Trophoblast cell (in vitro differentiated cells and primary cell): ENCODE measurements at regions not wholly inside any gene's neighbourhood (a gene's known extent, or its start where the extent isn't known, plus 50 kb on each side); places are given as distances from the start of the nearest gene placed in this dataset.
A peak's percentile ranks its signal among the peaks of the same experiment; 100 is the strongest.

Source experiments
- DNase-seq, 2 donors: peaks; one replicate each; pipeline ENCODE4 v3.0.0-alpha.2; 2016
- H2AFZ ChIP-seq: 2 replicates; pipeline ENCODE4 v1.6.1; 2013; ENCODE audit warnings: low read length, moderate library complexity, mild to moderate bottlenecking; ENCODE audit not compliant: insufficient read depth, poor library complexity
- H2AK5ac ChIP-seq: 2 replicates; pipeline ENCODE4 v1.6.1; 2013; ENCODE audit warnings: mild to moderate bottlenecking, low read length
- H2BK120ac ChIP-seq: 2 replicates; pipeline ENCODE4 v1.6.1; 2013; ENCODE audit warnings: low read length, mild to moderate bottlenecking, moderate library complexity; ENCODE audit not compliant: insufficient read depth, poor library complexity
- H2BK12ac ChIP-seq: 2 replicates; pipeline ENCODE4 v1.6.1; 2013; ENCODE audit warnings: mild to moderate bottlenecking, low read length, moderate library complexity
- H2BK5ac ChIP-seq: 2 replicates; pipeline ENCODE4 v1.6.1; 2013; ENCODE audit warnings: low read length, low read depth, moderate library complexity, mild to moderate bottlenecking; ENCODE audit not compliant: poor library complexity
- H3K14ac ChIP-seq: 2 replicates; pipeline ENCODE4 v1.6.1; 2013; ENCODE audit warnings: mild to moderate bottlenecking, low read length
- H3K18ac ChIP-seq: 2 replicates; pipeline ENCODE4 v1.6.1; 2013; ENCODE audit warnings: mild to moderate bottlenecking, low read length
- H3K23ac ChIP-seq: 2 replicates; pipeline ENCODE4 v1.6.1; 2013; ENCODE audit warnings: low read length
- H3K27ac ChIP-seq: 2 replicates; pipeline ENCODE4 v1.5.1; 2013; ENCODE audit warnings: low read depth, mild to moderate bottlenecking, inconsistent platforms, low read length, moderate library complexity
- H3K27me3 ChIP-seq: 2 replicates; pipeline ENCODE4 v1.6.1; 2013; ENCODE audit warnings: inconsistent platforms, mild to moderate bottlenecking, low read length, moderate library complexity; ENCODE audit not compliant: insufficient read depth
- H3K36me3 ChIP-seq, 2 experiments: 1 replicate in 1 of 2; 2 replicates in 1 of 2; pipeline ENCODE4 v1.6.1; 2013; ENCODE audit warnings: low read length in 2 of 2, mild to moderate bottlenecking in 2 of 2, moderate library complexity in 1 of 2; ENCODE audit not compliant: insufficient read depth in 2 of 2, control insufficient read depth in 1 of 2
- H3K4ac ChIP-seq: 2 replicates; pipeline ENCODE4 v1.6.1; 2013; ENCODE audit warnings: low read depth, mild to moderate bottlenecking, low read length, moderate library complexity
- H3K4me1 ChIP-seq, 2 experiments: 1 replicate in 1 of 2; 2 replicates in 1 of 2; pipeline ENCODE4 v1.6.1; 2013; ENCODE audit warnings: low read length in 2 of 2, mild to moderate bottlenecking in 2 of 2, moderate library complexity in 1 of 2; ENCODE audit not compliant: insufficient read depth in 2 of 2, control insufficient read depth in 1 of 2
- H3K4me2 ChIP-seq: 2 replicates; pipeline ENCODE4 v1.6.1; 2013; ENCODE audit warnings: inconsistent platforms, mild to moderate bottlenecking, low read length, moderate library complexity
- H3K4me3 ChIP-seq: 2 replicates; pipeline ENCODE4 v1.5.1; 2013; ENCODE audit warnings: mild to moderate bottlenecking, low read depth, low read length, inconsistent platforms
- H3K79me1 ChIP-seq: one replicate; pipeline ENCODE4 v1.6.1; 2013; ENCODE audit warnings: low read length
- H3K79me2 ChIP-seq: 2 replicates; pipeline ENCODE4 v1.6.1; 2013; ENCODE audit warnings: low read length, mild to moderate bottlenecking; ENCODE audit not compliant: control insufficient read depth, insufficient read depth, poor library complexity
- H3K9ac ChIP-seq: 2 replicates; pipeline ENCODE4 v1.6.1; 2013; ENCODE audit warnings: mild to moderate bottlenecking, low read length
- H3K9me3 ChIP-seq: 2 replicates; pipeline ENCODE4 v1.6.1; 2013; ENCODE audit warnings: low read depth, mild to moderate bottlenecking, control low read depth, inconsistent platforms, low read length; ENCODE audit not compliant: insufficient read depth
- H4K12ac ChIP-seq: 2 replicates; pipeline ENCODE4 v1.6.1; 2013; ENCODE audit warnings: low read depth, mild to moderate bottlenecking, low read length, moderate library complexity
- H4K8ac ChIP-seq: 2 replicates; pipeline ENCODE4 v1.6.1; 2013; ENCODE audit warnings: low read depth, mild to moderate bottlenecking, low read length, moderate library complexity
- H4K91ac ChIP-seq: one replicate; pipeline ENCODE4 v1.6.1; 2013; ENCODE audit warnings: low read depth, mild to moderate bottlenecking, low read length, moderate library complexity
- WGBS: extraction: QIAGEN DNeasy Blood & Tissue Kit; methylation state at CpG from one replicate; pipeline ENCODE4 v1.1.7; 2013; ENCODE audit warnings: missing lambda C conversion rate; ENCODE audit not compliant: insufficient read length, insufficient coverage; ENCODE audit errors: extremely low coverage; 5-methylcytosine and 5-hydroxymethylcytosine counted together

GRCh38 chr2:208890486-208890885 lies 483.9 kb downstream of the PTH2R start:
- H3K9ac ChIP-seq, result no peak overlapping the region
- H4K8ac ChIP-seq, result no peak overlapping the region
- H2BK5ac ChIP-seq, result no peak overlapping the region
- no peak for DNase-seq
- H3K27ac ChIP-seq, result no peak overlapping the region
- no peak overlapping the region for H3K14ac ChIP-seq
- no peaks in the 10 kb centered on the region for H3K4me1 ChIP-seq
- no peaks in the 10 kb centered on the region for H3K79me2 ChIP-seq
- no peak overlapping the region for H3K4me2 ChIP-seq
- H2BK120ac ChIP-seq, result no peak overlapping the region
- H2AFZ ChIP-seq, result no peak overlapping the region
- H3K4ac ChIP-seq, result no peak overlapping the region
- no peak overlapping the region for H3K18ac ChIP-seq
- H2BK12ac ChIP-seq, result no peak overlapping the region
- WGBS, result 100% methylated on average over 1 of the region's 2 CpGs
- no peak overlapping the region for H3K23ac ChIP-seq
- H3K36me3 ChIP-seq, result no peaks in the 10 kb centered on the region
- H3K27me3 ChIP-seq, result no peaks in the 10 kb centered on the region
- H3K9me3 ChIP-seq, result no peaks in the 10 kb centered on the region
- H3K4me3 ChIP-seq, result no peak overlapping the region
- no peak overlapping the region for H2AK5ac ChIP-seq
- H3K79me1 ChIP-seq, result no peaks in the 10 kb centered on the region
- no peak overlapping the region for H4K91ac ChIP-seq
- no peak overlapping the region for H4K12ac ChIP-seq

- H3K23ac ChIP-seq, result no peak overlapping the region
- H3K36me3 ChIP-seq, result no peaks in the 10 kb centered on the region
These were observed 485.6 kb downstream of the PTH2R start for GRCh38 chr2:208892203-208892602.

DNA sequence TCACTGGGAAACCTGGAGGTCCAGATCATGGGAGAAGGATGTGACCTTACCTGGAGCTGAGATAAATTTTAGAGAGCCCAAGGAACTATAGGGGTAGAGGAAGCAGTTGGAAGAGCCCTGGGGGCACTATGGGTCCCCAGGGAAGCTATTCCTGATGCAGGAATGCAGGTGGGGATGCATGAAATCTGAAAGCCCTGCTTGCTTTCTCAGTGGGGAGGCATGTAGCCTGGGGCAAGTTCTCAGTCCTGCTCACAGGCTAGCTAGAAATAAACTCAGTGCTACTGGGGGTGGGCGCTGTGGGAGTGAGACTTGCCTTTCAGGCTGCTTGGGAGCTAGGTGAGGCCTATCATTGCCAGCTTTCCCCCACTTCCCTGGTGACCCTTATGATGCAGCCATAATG lies 499.7 kb downstream of the PTH2R start:
- Histone ChIP-seq H3K4ac (no peak overlapping the region), H3K79me2 (no peaks in the 10 kb centered on the region), H3K18ac (no peak overlapping the region), H3K4me2 (no peak overlapping the region), H3K9me3 (no peaks in the 10 kb centered on the region), H3K27me3 (no peaks in the 10 kb centered on the region), H3K23ac (no peak overlapping the region), H3K9ac (no peak overlapping the region), H4K91ac (no peak overlapping the region), H4K12ac (peak overlapping the region; percentile 48), H4K8ac (no peak overlapping the region), H2AFZ (no peak overlapping the region), H3K4me1 (peaks cover 4% of the 10 kb centered on the region in 2 experiments), H2BK5ac (no peak overlapping the region), H2BK12ac (no peak overlapping the region), H2BK120ac (peak overlapping the region; percentile 37), H3K36me3 (no peaks in the 10 kb centered on the region), H3K4me3 (no peak overlapping the region), H3K79me1 (no peaks in the 10 kb centered on the region), H3K14ac (no peak overlapping the region), H2AK5ac (no peak overlapping the region), H3K27ac (no peak overlapping the region)
- DNase-seq, result peak; percentile 91 to 95
- WGBS, result no CpG with 5 or more reads among the region's 1 CpG

More at GRCh38 chr2:208892203-208892602, 485.6 kb downstream of the PTH2R start:
- Histone ChIP-seq H3K9ac (no peak overlapping the region), H3K27ac (no peak overlapping the region), H3K79me1 (no peaks in the 10 kb centered on the region), H4K12ac (no peak overlapping the region), H3K4me2 (no peak overlapping the region), H3K9me3 (no peaks in the 10 kb centered on the region), H3K4me1 (no peaks in the 10 kb centered on the region), H4K8ac (no peak overlapping the region), H3K18ac (no peak overlapping the region), H2AK5ac (no peak overlapping the region), H4K91ac (no peak overlapping the region), H3K79me2 (no peaks in the 10 kb centered on the region), H2BK5ac (no peak overlapping the region), H2AFZ (no peak overlapping the region), H3K4me3 (no peak overlapping the region), H3K27me3 (no peaks in the 10 kb centered on the region), H2BK12ac (no peak overlapping the region), H3K4ac (no peak overlapping the region), H3K14ac (no peak overlapping the region), H2BK120ac (no peak overlapping the region)
- no peak for DNase-seq

DNA sequence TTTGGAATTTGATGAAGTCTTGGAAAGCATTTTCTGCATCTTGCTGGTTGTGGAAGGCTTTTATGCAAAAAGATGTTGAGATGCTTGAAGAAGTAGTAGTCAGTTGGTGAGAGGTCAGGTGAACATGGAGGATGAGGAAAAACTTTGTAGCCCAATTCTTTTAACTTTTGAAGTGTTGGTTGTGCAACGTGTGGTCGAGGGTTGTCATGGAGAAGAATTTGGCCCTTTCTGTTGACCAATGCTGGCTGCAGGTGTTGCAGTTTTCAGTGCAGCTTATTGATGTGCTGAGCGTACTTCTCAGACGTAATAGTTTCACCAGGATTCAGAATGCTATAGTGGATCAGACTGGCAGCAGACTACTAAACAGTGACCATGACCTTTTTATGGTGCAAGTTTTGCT lies 508.4 kb upstream of the MAP2 start:
- no CpG with 5 or more reads among the region's 4 CpGs for WGBS

More for the DNA sequence above, 508.4 kb upstream of the MAP2 start:
- H3K9me3 ChIP-seq, result no peaks in the 10 kb centered on the region
- H2AFZ ChIP-seq, result no peak overlapping the region
- H3K4me2 ChIP-seq, result no peak overlapping the region
- no peak overlapping the region for H4K8ac ChIP-seq
- no peak overlapping the region for H2BK5ac ChIP-seq
- no peaks in the 10 kb centered on the region for H3K79me2 ChIP-seq
- H2BK120ac ChIP-seq, result no peak overlapping the region
- no peak overlapping the region for H4K12ac ChIP-seq
- H3K9ac ChIP-seq, result no peak overlapping the region
- no peaks in the 10 kb centered on the region for H3K27me3 ChIP-seq
- no peak overlapping the region for H3K18ac ChIP-seq
- H3K4ac ChIP-seq, result no peak overlapping the region
- H3K4me1 ChIP-seq, result no peaks in the 10 kb centered on the region
- no peaks in the 10 kb centered on the region for H3K36me3 ChIP-seq
- peak; percentile 79 to 93 for DNase-seq
- H3K79me1 ChIP-seq, result no peaks in the 10 kb centered on the region
- H2BK12ac ChIP-seq, result no peak overlapping the region
- no peak overlapping the region for H4K91ac ChIP-seq
- H3K27ac ChIP-seq, result no peak overlapping the region
- H3K4me3 ChIP-seq, result no peak overlapping the region
- no peak overlapping the region for H3K14ac ChIP-seq
- H3K23ac ChIP-seq, result no peak overlapping the region
- no peak overlapping the region for H2AK5ac ChIP-seq
